Prostate gland (tissue), 2 donors: ENCODE measurements at regions not wholly inside any gene's neighbourhood (a gene's known extent, or its start where the extent isn't known, plus 50 kb on each side); places are given as distances from the start of the nearest gene placed in this dataset.

Experiments
- DNase-seq: peaks from one replicate; pipeline ENCODE4 v3.0.0-alpha.2; 2019; ENCODE audit warnings: low spot score
- H3K27ac ChIP-seq, 2 donors: fragments of 200-600 bp; sonication (generic); 2 replicates each; pipeline ENCODE4 v1.5.1; 2017 to 2019
- H3K27me3 ChIP-seq: fragments of 200-600 bp; sonication (generic); replicated peaks from 2 replicates; pipeline ENCODE4 v1.5.1; 2019; ENCODE audit not compliant: insufficient read depth
- H3K36me3 ChIP-seq, 2 donors: fragments of 200-600 bp; sonication (generic); 1 replicate in 1 of 2; 2 replicates in 1 of 2; pipeline versions ENCODE4 v1.5.1 to v1.8.1; 2017 to 2019
- H3K4me1 ChIP-seq: fragments of 200-600 bp; sonication (generic); replicated peaks from 2 replicates; pipeline ENCODE4 v1.5.1; 2019
- H3K4me3 ChIP-seq, 2 donors: fragments of 200-600 bp; sonication (generic); 2 replicates each; pipeline ENCODE4 v1.5.1; 2017 to 2019
- H3K9me3 ChIP-seq: fragments of 200-600 bp; sonication (generic); 2 replicates; pipeline ENCODE4 v1.5.1; 2017
- CTCF ChIP-seq, 4 experiments: fragments of 200-600 bp in 2 of 4; fragments of 450-650 bp in 2 of 4; sonication (generic) in 2 of 4; IDR thresholded peaks; 1 replicate in 3 of 4; 2 replicates in 1 of 4; pipeline ENCODE4 v1.5.1; 2016 to 2019; ENCODE audit warnings: antibody characterized with exemption in 4 of 4, mild to moderate bottlenecking in 2 of 4, moderate library complexity in 2 of 4
- POLR2A ChIP-seq: fragments of 450-650 bp; IDR thresholded peaks from one replicate; pipeline ENCODE4 v1.6.1; 2016; ENCODE audit warnings: antibody characterized with exemption, mild to moderate bottlenecking
- POLR2AphosphoS5 ChIP-seq: sonication (generic); formaldehyde crosslinking; IDR thresholded peaks from one replicate; pipeline ENCODE4 v1.6.1; 2017; ENCODE audit warnings: antibody characterized with exemption
- WGBS: methylation state at CpG from one replicate; pipeline ENCODE4 v1.1.5; 2018; 5-methylcytosine and 5-hydroxymethylcytosine counted together
- intact Hi-C: fragments of 100-400 bp; cut with DNase I; formaldehyde crosslinking; loops from one replicate; pipeline ENCODE4 v1.14.2; 2022

- Histone ChIP-seq H3K9me3 (no peaks in the 10 kb centered on the region), H3K4me1 (no peaks in the 10 kb centered on the region), H3K27me3 (no peaks in the 10 kb centered on the region), H3K36me3 (no peaks in the 10 kb centered on the region), H3K27ac (no peak overlapping the region), H3K4me3 (no peak overlapping the region)
- TF ChIP-seq POLR2A (no peak), CTCF (IDR thresholded peaks at IDR 0.05) (no peak), POLR2AphosphoS5 (no peak)
- DNase-seq: no peak
- 64% methylated on average over 2 of the region's 2 CpGs for WGBS
- intact Hi-C loops: no loop called here
Measured at GRCh38 chr9:81171689-81172088, 517.7 kb downstream of the TLE1 start.

DNA sequence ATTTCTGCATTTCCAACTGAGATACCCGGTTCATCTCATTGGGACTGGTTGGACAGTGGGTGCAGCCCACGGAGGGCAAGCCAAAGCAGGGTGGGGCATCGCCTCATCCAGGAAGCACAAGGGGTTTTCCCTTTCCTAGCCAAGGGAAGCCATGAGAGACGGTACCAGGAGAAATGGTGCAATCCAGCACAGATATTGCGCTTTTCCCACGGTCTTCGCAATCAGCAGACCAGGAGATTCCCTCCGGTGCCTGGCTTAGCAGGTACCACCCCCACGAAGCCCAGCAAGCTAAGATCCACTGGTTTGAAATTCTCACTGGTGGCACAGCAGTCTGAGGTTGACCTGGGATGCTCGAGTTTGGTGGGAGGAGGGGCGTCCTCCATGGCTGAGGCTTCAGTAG is 527.0 kb downstream of the TLE1 start:
- Histone ChIP-seq H3K4me3 (no peak overlapping the region), H3K27ac (no peak overlapping the region), H3K4me1 (no peaks in the 10 kb centered on the region), H3K27me3 (no peaks in the 10 kb centered on the region), H3K36me3 (no peaks in the 10 kb centered on the region), H3K9me3 (no peaks in the 10 kb centered on the region)
- no peak for TF ChIP-seq POLR2AphosphoS5
- TF ChIP-seq CTCF (IDR thresholded peaks at IDR 0.05): no peak
- no peak for TF ChIP-seq POLR2A
- WGBS: 88% methylated on average over 11 of the region's 11 CpGs
- intact Hi-C loops: no loop called here
- DNase-seq: no peak

DNA sequence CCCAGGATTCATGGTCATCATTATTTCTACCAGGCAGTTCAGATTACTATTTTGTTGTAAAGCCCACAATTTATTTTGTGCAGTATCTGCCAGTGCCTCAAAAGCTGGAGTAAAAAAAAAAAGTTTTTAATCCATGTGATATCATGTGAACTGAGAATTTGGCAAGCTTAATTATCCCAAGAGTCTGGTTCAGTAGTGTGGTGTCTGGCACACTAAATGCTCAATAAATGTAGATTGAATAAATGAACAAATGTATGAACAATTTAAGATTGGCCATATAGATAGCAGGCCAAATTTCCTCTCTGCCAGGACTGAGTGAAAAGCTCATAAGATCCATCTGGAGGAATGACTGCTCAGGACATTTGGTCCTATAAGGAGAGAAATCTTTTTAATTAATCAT is 533.0 kb downstream of the TLE1 start:
- Histone ChIP-seq H3K4me1 (no peaks in the 10 kb centered on the region), H3K27me3 (no peaks in the 10 kb centered on the region), H3K4me3 (no peak overlapping the region), H3K9me3 (no peaks in the 10 kb centered on the region), H3K27ac (no peak overlapping the region), H3K36me3 (no peaks in the 10 kb centered on the region)
- DNase-seq: no peak
- intact Hi-C loops: no loop called here
- TF ChIP-seq POLR2AphosphoS5 (no peak), POLR2A (no peak), CTCF (IDR thresholded peaks at IDR 0.05) (no peak)

DNA sequence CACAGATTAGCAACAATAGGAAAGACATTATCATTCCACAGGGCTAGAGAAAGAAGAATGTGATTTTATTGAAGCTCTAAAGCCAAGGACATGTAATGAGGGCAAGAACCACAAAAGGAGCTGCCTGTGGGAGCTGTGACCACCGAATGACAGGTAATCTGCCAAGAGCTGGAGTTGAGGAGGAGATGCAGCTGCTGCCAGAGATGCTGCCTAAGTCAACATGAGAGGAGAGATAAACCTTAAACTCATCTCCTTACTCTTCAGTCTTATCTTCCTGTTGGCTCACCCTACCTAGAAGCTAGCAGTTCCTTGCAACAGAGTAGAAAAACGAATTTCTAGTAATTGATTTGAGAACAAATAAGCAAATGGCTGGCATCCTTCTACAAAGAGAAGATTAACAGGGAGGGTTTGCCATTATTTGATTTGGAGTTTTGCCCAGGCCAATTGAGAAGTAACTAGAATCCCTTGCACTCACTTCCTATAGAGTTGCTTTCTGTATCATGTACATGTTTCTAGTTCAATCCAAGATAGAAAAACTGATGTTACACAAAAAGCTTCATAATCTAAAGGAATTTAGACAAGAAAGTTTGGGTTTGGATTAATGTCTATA is 539.2 kb downstream of the TLE1 start:
- no peak for DNase-seq
- no peaks in the 10 kb centered on the region for H3K9me3 ChIP-seq
- no peaks in the 10 kb centered on the region for H3K4me1 ChIP-seq
- no peak overlapping the region for H3K27ac ChIP-seq
- TF ChIP-seq POLR2AphosphoS5: no peak
- no peak for TF ChIP-seq CTCF (IDR thresholded peaks at IDR 0.05)
- no peak for TF ChIP-seq POLR2A
- H3K4me3 ChIP-seq: no peak overlapping the region
- no peaks in the 10 kb centered on the region for H3K36me3 ChIP-seq
- whole genome bisulfite sequencing: 23% methylated on average over 2 of the region's 2 CpGs
- intact Hi-C loops: no loop called here
- H3K27me3 ChIP-seq: no peaks in the 10 kb centered on the region

- no peak for DNase-seq
- Histone ChIP-seq H3K36me3 (no peaks in the 10 kb centered on the region), H3K27me3 (no peaks in the 10 kb centered on the region), H3K4me3 (no peak overlapping the region), H3K4me1 (no peaks in the 10 kb centered on the region), H3K9me3 (no peaks in the 10 kb centered on the region), H3K27ac (no peak overlapping the region)
- no peak for TF ChIP-seq CTCF (IDR thresholded peaks at IDR 0.05)
- no peak for TF ChIP-seq POLR2A
- no peak for TF ChIP-seq POLR2AphosphoS5
- intact Hi-C loops: no loop called here
- WGBS: 42% methylated on average over 4 of the region's 4 CpGs
Measured at GRCh38 chr9:81146684-81147337, 542.5 kb downstream of the TLE1 start.
